Astrocyte of the spinal cord (primary cell): ENCODE measurements at regions not wholly inside any gene's neighbourhood (a gene's known extent, or its start where the extent isn't known, plus 50 kb on each side); places are given as distances from the start of the nearest gene placed in this dataset.

Source experiments
- DNase-seq: peaks from one replicate; pipeline ENCODE4 v3.0.0; 2011; ENCODE audit warnings: low read depth, low spot score
- H3K4me3 ChIP-seq: 2 replicates; pipeline ENCODE4 v1.5.1; 2011; ENCODE audit warnings: low read depth, mild to moderate bottlenecking, low read length, moderate library complexity
- CTCF ChIP-seq: IDR thresholded peaks from 2 replicates; pipeline ENCODE4 v1.5.1; 2012; ENCODE audit warnings: low read depth, mild to moderate bottlenecking, low read length, inconsistent platforms
- in situ Hi-C: cut with HindIII; loops from 2 replicates; pipeline ENCODE4 v1.10.0; 2017; ENCODE audit warnings: low sequenced_read_pairs

- TF ChIP-seq CTCF, result no peak
- H3K4me3 ChIP-seq, result no peak overlapping the region
- no peak for DNase-seq
- in situ Hi-C loops, result no loop called here
Measured at GRCh38 chr5:153429761-153430380, 60.6 kb upstream of the GRIA1 start.

- in situ Hi-C loops, result no loop called here
- TF ChIP-seq CTCF, result no peak
- no peak for DNase-seq
- H3K4me3 ChIP-seq, result no peak overlapping the region
Measured at GRCh38 chr5:153432583-153432982, 57.9 kb upstream of the GRIA1 start.

- no peak for TF ChIP-seq CTCF
- in situ Hi-C loops, result no loop called here
- no peak for DNase-seq
- no peak overlapping the region for H3K4me3 ChIP-seq
Measured at GRCh38 chr5:153437251-153437650, 53.2 kb upstream of the GRIA1 start.

- no peak overlapping the region for H3K4me3 ChIP-seq
- no peak for DNase-seq
- in situ Hi-C loops, result no loop called here
- no peak for TF ChIP-seq CTCF
Measured at GRCh38 chr5:153439130-153439529, 51.3 kb upstream of the GRIA1 start.
